WTC11 (cell line): ENCODE measurements at regions not wholly inside any gene's neighbourhood (a gene's known extent, or its start where the extent isn't known, plus 50 kb on each side); places are given as distances from the start of the nearest gene placed in this dataset.

Experiments used
- ATAC-seq: fragments of 200-7000 bp; cut with Tn5 transposase; 2 replicates; pipeline ENCODE4 v1.10.0; 2021; ENCODE audit warnings: mild to moderate bottlenecking, moderate library complexity
- CTCF ChIA-PET: fragments of 300-600 bp; sonication (Branson Sonifier 250); formaldehyde crosslinking; loops from one replicate; lab custom pipeline; 2021; ENCODE audit warnings: antibody characterized with exemption; lab: Charles Lee
- POLR2A ChIA-PET: fragments of 350-600 bp; sonication (Branson Sonifier 250); formaldehyde crosslinking; loops from one replicate; lab custom pipeline; 2021; ENCODE audit warnings: antibody characterized with exemption; lab: Charles Lee
- DNase-seq: peaks from one replicate; pipeline ENCODE4 v3.0.0; 2021; ENCODE audit warnings: low spot score
- H3K27ac Mint-ChIP-seq: 2 replicates; pipeline ENCODE4 v1.8.0; 2021; ENCODE audit warnings: mixed read lengths
- H3K27me3 Mint-ChIP-seq: 2 replicates; pipeline ENCODE4 v1.8.0; 2021; ENCODE audit warnings: low read depth, mild to moderate bottlenecking, moderate library complexity, mixed read lengths
- H3K36me3 Mint-ChIP-seq: 2 replicates; pipeline ENCODE4 v1.8.0; 2021; ENCODE audit warnings: mixed read lengths
- H3K4me1 Mint-ChIP-seq: 2 replicates; pipeline ENCODE4 v1.8.0; 2022; ENCODE audit warnings: mixed read lengths
- H3K4me3 Mint-ChIP-seq: 2 replicates; pipeline ENCODE4 v1.8.0; 2021; ENCODE audit warnings: mild to moderate bottlenecking, moderate library complexity, mixed read lengths
- H3K9me3 Mint-ChIP-seq: 2 replicates; pipeline ENCODE4 v1.8.0; 2021; ENCODE audit warnings: mixed read lengths
- ATF1 ChIP-seq: sonication (generic); formaldehyde crosslinking; IDR thresholded peaks from 2 replicates; pipeline ENCODE4 v1.8.1; 2023; ENCODE audit warnings: mild to moderate bottlenecking, moderate library complexity, missing genetic modification reagents
- CBFB ChIP-seq: sonication (generic); formaldehyde crosslinking; IDR thresholded peaks from 2 replicates; pipeline ENCODE4 v1.8.1; 2022; ENCODE audit warnings: mild to moderate bottlenecking, low read depth, missing genetic modification reagents
- CREM ChIP-seq: sonication (generic); formaldehyde crosslinking; IDR thresholded peaks from 2 replicates; pipeline ENCODE4 v1.8.1; 2022; ENCODE audit warnings: mild to moderate bottlenecking, missing genetic modification reagents, moderate library complexity
- EMX1 ChIP-seq: fragments of 250-450 bp; sonication (Bioruptor Pico); IDR thresholded peaks from 2 replicates; pipeline ENCODE4 v1.8.0; 2021; ENCODE audit warnings: mild to moderate bottlenecking
- FOXJ3 ChIP-seq: sonication (generic); formaldehyde crosslinking; IDR thresholded peaks from 2 replicates; pipeline ENCODE4 v1.9.0; 2021; ENCODE audit warnings: missing genetic modification reagents, mild to moderate bottlenecking, borderline replicate concordance
- HMGA2 ChIP-seq: fragments of 250-450 bp; sonication (Bioruptor Pico); IDR thresholded peaks from 2 replicates; pipeline ENCODE4 v1.4.0; 2021; ENCODE audit warnings: mild to moderate bottlenecking, moderate library complexity
- JAZF1 ChIP-seq: fragments of 250-450 bp; sonication (Bioruptor Pico); IDR thresholded peaks from 2 replicates; pipeline ENCODE4 v1.9.0; 2021; ENCODE audit warnings: moderate library complexity, mild to moderate bottlenecking, inconsistent platforms
- JUN ChIP-seq: sonication (generic); formaldehyde crosslinking; IDR thresholded peaks from 2 replicates; pipeline ENCODE4 v1.8.0; 2023; ENCODE audit warnings: mild to moderate bottlenecking, missing genetic modification reagents
- MXD4 ChIP-seq: fragments of 250-450 bp; sonication (Bioruptor Pico); IDR thresholded peaks from 2 replicates; pipeline ENCODE4 v1.8.0; 2021; ENCODE audit warnings: mild to moderate bottlenecking, moderate library complexity, borderline replicate concordance
- RORB ChIP-seq: fragments of 250-450 bp; sonication (Bioruptor Pico); IDR thresholded peaks from 2 replicates; pipeline ENCODE4 v1.9.0; 2021; ENCODE audit warnings: mild to moderate bottlenecking
- TEAD4 ChIP-seq: sonication (generic); formaldehyde crosslinking; IDR thresholded peaks from 2 replicates; pipeline ENCODE4 v1.8.0; 2022; ENCODE audit warnings: mild to moderate bottlenecking, missing genetic modification reagents
- TP53 ChIP-seq: sonication (generic); formaldehyde crosslinking; IDR thresholded peaks from 2 replicates; pipeline ENCODE4 v1.8.1; 2023; ENCODE audit warnings: mild to moderate bottlenecking, missing genetic modification reagents
- ZNF232 ChIP-seq: sonication (generic); formaldehyde crosslinking; IDR thresholded peaks from 2 replicates; pipeline ENCODE4 v1.8.0; 2022; ENCODE audit warnings: mild to moderate bottlenecking, missing genetic modification reagents
- ZNF263 ChIP-seq: sonication (generic); formaldehyde crosslinking; IDR thresholded peaks from 2 replicates; pipeline ENCODE4 v1.8.1; 2022; ENCODE audit warnings: low read depth, mild to moderate bottlenecking, moderate library complexity, missing genetic modification reagents
- ZNF317 ChIP-seq: sonication (generic); formaldehyde crosslinking; IDR thresholded peaks from 2 replicates; pipeline ENCODE4 v1.8.1; 2023; ENCODE audit warnings: low read depth, mild to moderate bottlenecking, moderate library complexity, missing genetic modification reagents, borderline replicate concordance
- ZNF396 ChIP-seq: fragments of 250-450 bp; sonication (Bioruptor Pico); IDR thresholded peaks from 2 replicates; pipeline ENCODE4 v1.8.0; 2021; ENCODE audit warnings: mild to moderate bottlenecking, moderate library complexity, borderline replicate concordance
- ZNF416 ChIP-seq: fragments of 250-450 bp; sonication (Bioruptor Pico); IDR thresholded peaks from 2 replicates; pipeline ENCODE4 v1.9.0; 2021; ENCODE audit warnings: mild to moderate bottlenecking, inconsistent platforms
- TF ChIP-seq, protein P1 (sequence below): fragments of 250-450 bp; sonication (Bioruptor Pico); IDR thresholded peaks from 2 replicates; pipeline ENCODE4 v2.1.2; 2022; ENCODE audit warnings: mild to moderate bottlenecking, moderate library complexity
- TF ChIP-seq, protein P2 (sequence below): sonication (generic); formaldehyde crosslinking; IDR thresholded peaks from 2 replicates; pipeline ENCODE4 v1.8.1; 2022; ENCODE audit warnings: low read depth, missing genetic modification reagents, borderline replicate concordance
- TF ChIP-seq, protein P3 (sequence below): sonication (generic); formaldehyde crosslinking; IDR thresholded peaks from 2 replicates; pipeline ENCODE4 v1.8.1; 2022; ENCODE audit warnings: mild to moderate bottlenecking, moderate library complexity, missing genetic modification reagents
- TF ChIP-seq, protein P4 (sequence below): sonication (generic); formaldehyde crosslinking; IDR thresholded peaks from 2 replicates; pipeline ENCODE4 v1.8.0; 2023; ENCODE audit warnings: missing genetic modification reagents
- TF ChIP-seq, protein P5 (sequence below): fragments of 250-450 bp; sonication (Bioruptor Pico); IDR thresholded peaks from 2 replicates; pipeline ENCODE4 v1.9.0; 2021; ENCODE audit warnings: moderate library complexity, mild to moderate bottlenecking, inconsistent platforms, borderline replicate concordance
- TF ChIP-seq, protein P6 (sequence below): sonication (generic); formaldehyde crosslinking; IDR thresholded peaks from 2 replicates; pipeline ENCODE4 v1.8.1; 2022; ENCODE audit warnings: low read depth, mild to moderate bottlenecking, moderate library complexity, missing genetic modification reagents, borderline replicate concordance
- TF ChIP-seq, protein P7 (sequence below): sonication (generic); formaldehyde crosslinking; IDR thresholded peaks from 2 replicates; pipeline ENCODE4 v1.8.0; 2022; ENCODE audit warnings: mild to moderate bottlenecking, missing genetic modification reagents

DNA sequence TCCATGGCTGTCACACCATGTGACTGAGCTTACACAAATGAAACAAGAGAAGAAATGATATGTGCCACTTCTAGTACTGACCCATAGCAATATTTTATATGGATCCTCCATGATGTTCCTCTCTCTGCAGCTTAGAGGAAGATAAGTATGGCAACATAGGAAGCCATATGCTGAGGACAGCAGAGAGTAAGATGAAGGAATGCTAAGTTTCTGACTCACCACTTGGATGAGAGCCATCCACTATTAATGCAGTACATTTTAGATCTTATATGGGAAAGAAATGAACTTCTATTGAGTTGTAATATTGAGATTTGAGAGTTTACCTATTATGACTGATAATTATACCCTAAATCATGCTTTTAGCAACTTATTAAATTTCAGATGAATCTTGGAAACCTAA is 386.9 kb upstream of the MAOA start:
- 0 out of 2 replicates have a peak, but pooled peaks cover 3% of the 10 kb centered on the region for H3K4me1 Mint-ChIP-seq
- DNase-seq (no peak), ATAC-seq (no peak)
- no peak overlapping the region for H3K4me3 Mint-ChIP-seq
- TF ChIP-seq MXD4 (no peak), FOXJ3 (no peak), CBFB (CRISPR knock-in tag) (no peak), TEAD4 (CRISPR knock-in tag) (no peak), ZNF232 (CRISPR knock-in tag) (no peak), JUN (no peak), TP53 (no peak)
- TF ChIP-seq, protein P1, sequence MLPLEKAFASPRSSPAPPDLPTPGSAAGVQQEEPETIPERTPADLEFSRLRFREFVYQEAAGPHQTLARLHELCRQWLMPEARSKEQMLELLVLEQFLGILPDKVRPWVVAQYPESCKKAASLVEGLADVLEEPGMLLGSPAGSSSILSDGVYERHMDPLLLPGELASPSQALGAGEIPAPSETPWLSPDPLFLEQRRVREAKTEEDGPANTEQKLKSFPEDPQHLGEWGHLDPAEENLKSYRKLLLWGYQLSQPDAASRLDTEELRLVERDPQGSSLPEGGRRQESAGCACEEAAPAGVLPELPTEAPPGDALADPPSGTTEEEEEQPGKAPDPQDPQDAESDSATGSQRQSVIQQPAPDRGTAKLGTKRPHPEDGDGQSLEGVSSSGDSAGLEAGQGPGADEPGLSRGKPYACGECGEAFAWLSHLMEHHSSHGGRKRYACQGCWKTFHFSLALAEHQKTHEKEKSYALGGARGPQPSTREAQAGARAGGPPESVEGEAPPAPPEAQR = no peak
- TF ChIP-seq, protein P2, sequence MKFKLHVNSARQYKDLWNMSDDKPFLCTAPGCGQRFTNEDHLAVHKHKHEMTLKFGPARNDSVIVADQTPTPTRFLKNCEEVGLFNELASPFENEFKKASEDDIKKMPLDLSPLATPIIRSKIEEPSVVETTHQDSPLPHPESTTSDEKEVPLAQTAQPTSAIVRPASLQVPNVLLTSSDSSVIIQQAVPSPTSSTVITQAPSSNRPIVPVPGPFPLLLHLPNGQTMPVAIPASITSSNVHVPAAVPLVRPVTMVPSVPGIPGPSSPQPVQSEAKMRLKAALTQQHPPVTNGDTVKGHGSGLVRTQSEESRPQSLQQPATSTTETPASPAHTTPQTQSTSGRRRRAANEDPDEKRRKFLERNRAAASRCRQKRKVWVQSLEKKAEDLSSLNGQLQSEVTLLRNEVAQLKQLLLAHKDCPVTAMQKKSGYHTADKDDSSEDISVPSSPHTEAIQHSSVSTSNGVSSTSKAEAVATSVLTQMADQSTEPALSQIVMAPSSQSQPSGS (CRISPR knock-in tag) = no peak
- TF ChIP-seq, all 79 proteins: peak for 0
- H3K27ac Mint-ChIP-seq = no peak overlapping the region
- peaks cover 10% of the 10 kb centered on the region for H3K9me3 Mint-ChIP-seq
- no peaks in the 10 kb centered on the region for H3K27me3 Mint-ChIP-seq
- POLR2A ChIA-PET = no interaction called here
- H3K36me3 Mint-ChIP-seq = 0 out of 2 replicates have a peak, but pooled peaks cover under 1% of the 10 kb centered on the region
- CTCF ChIA-PET = no interaction called here

DNA sequence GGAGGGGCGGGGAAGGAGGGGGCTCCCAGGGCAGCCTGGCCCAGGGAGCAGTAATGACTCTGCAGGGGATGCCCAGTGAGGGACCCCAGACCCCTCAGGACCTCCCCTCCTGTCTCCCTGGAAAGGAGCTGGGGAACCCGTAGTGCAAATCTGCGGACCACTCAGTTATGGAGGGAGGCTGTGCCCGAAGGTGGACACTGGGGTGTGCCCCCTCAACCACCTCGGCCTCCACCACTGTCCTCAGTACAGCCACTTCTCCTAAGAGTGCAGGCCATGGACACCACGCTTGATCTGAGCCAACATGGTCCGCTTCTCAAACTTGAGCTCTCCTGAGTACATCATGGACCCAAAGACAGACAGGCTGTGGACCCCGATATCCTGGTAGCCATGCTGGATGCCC is 378.2 kb upstream of the MAOA start:
- Mint-ChIP-seq H3K4me3 (no peak overlapping the region), H3K27me3 (no peaks in the 10 kb centered on the region), H3K4me1 (no peaks in the 10 kb centered on the region), H3K36me3 (peaks cover 15% of the 10 kb centered on the region), H3K9me3 (peaks cover 31% of the 10 kb centered on the region), H3K27ac (no peak overlapping the region)
- DNase-seq (no peak), ATAC-seq (no peak)
- POLR2A ChIA-PET = no interaction called here
- CTCF ChIA-PET = no interaction called here
- TF ChIP-seq, protein P3, sequence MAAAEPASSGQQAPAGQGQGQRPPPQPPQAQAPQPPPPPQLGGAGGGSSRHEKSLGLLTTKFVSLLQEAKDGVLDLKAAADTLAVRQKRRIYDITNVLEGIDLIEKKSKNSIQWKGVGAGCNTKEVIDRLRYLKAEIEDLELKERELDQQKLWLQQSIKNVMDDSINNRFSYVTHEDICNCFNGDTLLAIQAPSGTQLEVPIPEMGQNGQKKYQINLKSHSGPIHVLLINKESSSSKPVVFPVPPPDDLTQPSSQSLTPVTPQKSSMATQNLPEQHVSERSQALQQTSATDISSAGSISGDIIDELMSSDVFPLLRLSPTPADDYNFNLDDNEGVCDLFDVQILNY (CRISPR knock-in tag) = no peak

DNA sequence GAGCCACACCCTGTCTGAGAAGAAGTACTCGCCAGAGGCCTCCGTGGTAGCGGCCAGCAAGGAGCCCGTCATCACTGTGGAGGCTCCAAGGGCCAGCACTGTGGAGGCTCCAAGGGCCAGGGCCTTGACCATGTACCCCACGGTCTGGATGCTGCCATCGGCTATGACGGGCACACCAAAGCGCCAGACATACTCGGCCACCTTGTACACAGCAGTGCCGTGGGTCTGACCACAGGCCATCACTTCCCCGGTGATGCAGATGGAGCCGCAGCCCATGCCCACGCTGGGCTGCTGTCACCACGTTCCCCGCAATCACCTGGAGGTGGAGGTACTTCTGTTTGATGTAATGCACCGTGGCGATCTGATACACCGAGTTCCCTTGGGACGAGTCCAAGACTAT is 377.7 kb upstream of the MAOA start:
- Mint-ChIP-seq H3K27ac (no peak overlapping the region), H3K36me3 (peaks cover 15% of the 10 kb centered on the region), H3K4me1 (no peaks in the 10 kb centered on the region), H3K4me3 (no peak overlapping the region), H3K27me3 (no peaks in the 10 kb centered on the region), H3K9me3 (peaks cover 31% of the 10 kb centered on the region)
- ChIA-PET POLR2A (no interaction called here), CTCF (no interaction called here)
- ATAC-seq (no peak), DNase-seq (no peak)
- TF ChIP-seq CREM (CRISPR knock-in tag) (no peak), TEAD4 (CRISPR knock-in tag) (no peak), RORB (CRISPR knock-in tag) (no peak), TP53 (no peak), HMGA2 (CRISPR knock-in tag) (no peak), JUN (no peak), ATF1 (CRISPR knock-in tag) (no peak), JAZF1 (CRISPR knock-in tag) (no peak), ZNF416 (CRISPR knock-in tag) (no peak), EMX1 (no peak), MXD4 (no peak), ZNF263 (CRISPR knock-in tag) (no peak), ZNF317 (CRISPR knock-in tag) (no peak), ZNF396 (CRISPR knock-in tag) (no peak), ZNF232 (CRISPR knock-in tag) (no peak)
- TF ChIP-seq, protein P4, sequence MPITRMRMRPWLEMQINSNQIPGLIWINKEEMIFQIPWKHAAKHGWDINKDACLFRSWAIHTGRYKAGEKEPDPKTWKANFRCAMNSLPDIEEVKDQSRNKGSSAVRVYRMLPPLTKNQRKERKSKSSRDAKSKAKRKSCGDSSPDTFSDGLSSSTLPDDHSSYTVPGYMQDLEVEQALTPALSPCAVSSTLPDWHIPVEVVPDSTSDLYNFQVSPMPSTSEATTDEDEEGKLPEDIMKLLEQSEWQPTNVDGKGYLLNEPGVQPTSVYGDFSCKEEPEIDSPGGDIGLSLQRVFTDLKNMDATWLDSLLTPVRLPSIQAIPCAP (CRISPR knock-in tag) = no peak
- TF ChIP-seq, protein P5, sequence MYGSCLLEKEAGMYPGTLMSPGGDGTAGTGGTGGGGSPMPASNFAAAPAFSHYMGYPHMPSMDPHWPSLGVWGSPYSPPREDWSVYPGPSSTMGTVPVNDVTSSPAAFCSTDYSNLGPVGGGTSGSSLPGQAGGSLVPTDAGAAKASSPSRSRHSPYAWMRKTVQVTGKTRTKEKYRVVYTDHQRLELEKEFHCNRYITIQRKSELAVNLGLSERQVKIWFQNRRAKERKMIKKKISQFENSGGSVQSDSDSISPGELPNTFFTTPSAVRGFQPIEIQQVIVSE (CRISPR knock-in tag) = no peak
- TF ChIP-seq, protein P6, sequence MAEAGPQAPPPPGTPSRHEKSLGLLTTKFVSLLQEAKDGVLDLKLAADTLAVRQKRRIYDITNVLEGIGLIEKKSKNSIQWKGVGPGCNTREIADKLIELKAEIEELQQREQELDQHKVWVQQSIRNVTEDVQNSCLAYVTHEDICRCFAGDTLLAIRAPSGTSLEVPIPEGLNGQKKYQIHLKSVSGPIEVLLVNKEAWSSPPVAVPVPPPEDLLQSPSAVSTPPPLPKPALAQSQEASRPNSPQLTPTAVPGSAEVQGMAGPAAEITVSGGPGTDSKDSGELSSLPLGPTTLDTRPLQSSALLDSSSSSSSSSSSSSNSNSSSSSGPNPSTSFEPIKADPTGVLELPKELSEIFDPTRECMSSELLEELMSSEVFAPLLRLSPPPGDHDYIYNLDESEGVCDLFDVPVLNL (CRISPR knock-in tag) = no peak
- TF ChIP-seq, protein P7, sequence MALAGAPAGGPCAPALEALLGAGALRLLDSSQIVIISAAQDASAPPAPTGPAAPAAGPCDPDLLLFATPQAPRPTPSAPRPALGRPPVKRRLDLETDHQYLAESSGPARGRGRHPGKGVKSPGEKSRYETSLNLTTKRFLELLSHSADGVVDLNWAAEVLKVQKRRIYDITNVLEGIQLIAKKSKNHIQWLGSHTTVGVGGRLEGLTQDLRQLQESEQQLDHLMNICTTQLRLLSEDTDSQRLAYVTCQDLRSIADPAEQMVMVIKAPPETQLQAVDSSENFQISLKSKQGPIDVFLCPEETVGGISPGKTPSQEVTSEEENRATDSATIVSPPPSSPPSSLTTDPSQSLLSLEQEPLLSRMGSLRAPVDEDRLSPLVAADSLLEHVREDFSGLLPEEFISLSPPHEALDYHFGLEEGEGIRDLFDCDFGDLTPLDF = no peak
